Activated CD4-positive, alpha-beta memory T cell treated with anti-CD3 and anti-CD28 coated beads for 36 hours (primary cell): ENCODE measurements at regions not wholly inside any gene's neighbourhood (a gene's known extent, or its start where the extent isn't known, plus 50 kb on each side); places are given as distances from the start of the nearest gene placed in this dataset.

Experiments
- CTCF ChIA-PET: fragments of 350-600 bp; sonication (Branson Sonifier 250); formaldehyde crosslinking; loops from one replicate; lab custom pipeline; 2021; ENCODE audit warnings: antibody characterized with exemption, inconsistent platforms; lab: Charles Lee
- POLR2A ChIA-PET: fragments of 350-600 bp; sonication (Branson Sonifier 250); formaldehyde crosslinking; loops from one replicate; lab custom pipeline; 2021; ENCODE audit warnings: antibody characterized with exemption; lab: Charles Lee
- DNase-seq: peaks from one replicate; pipeline ENCODE4 v3.0.0-alpha.2; 2020
- H3K27ac Mint-ChIP-seq: one replicate; pipeline ENCODE4 v1.8.0; 2021; ENCODE audit warnings: mixed read lengths
- H3K27me3 Mint-ChIP-seq: one replicate; pipeline ENCODE4 v1.8.0; 2021; ENCODE audit warnings: mixed read lengths
- H3K36me3 Mint-ChIP-seq: one replicate; pipeline ENCODE4 v1.8.0; 2021; ENCODE audit warnings: mixed read lengths
- H3K4me1 Mint-ChIP-seq: one replicate; pipeline ENCODE4 v1.8.0; 2021; ENCODE audit warnings: low read depth, mixed read lengths
- H3K4me3 Mint-ChIP-seq: one replicate; pipeline ENCODE4 v1.8.0; 2021; ENCODE audit warnings: mild to moderate bottlenecking, mixed read lengths
- H3K9me3 Mint-ChIP-seq: one replicate; pipeline ENCODE4 v1.8.0; 2021; ENCODE audit warnings: mixed read lengths
- intact Hi-C: fragments of 100-400 bp; cut with micrococcal nuclease; formaldehyde crosslinking; loops from one replicate; pipeline ENCODE4 v1.15.1; 2023

DNA sequence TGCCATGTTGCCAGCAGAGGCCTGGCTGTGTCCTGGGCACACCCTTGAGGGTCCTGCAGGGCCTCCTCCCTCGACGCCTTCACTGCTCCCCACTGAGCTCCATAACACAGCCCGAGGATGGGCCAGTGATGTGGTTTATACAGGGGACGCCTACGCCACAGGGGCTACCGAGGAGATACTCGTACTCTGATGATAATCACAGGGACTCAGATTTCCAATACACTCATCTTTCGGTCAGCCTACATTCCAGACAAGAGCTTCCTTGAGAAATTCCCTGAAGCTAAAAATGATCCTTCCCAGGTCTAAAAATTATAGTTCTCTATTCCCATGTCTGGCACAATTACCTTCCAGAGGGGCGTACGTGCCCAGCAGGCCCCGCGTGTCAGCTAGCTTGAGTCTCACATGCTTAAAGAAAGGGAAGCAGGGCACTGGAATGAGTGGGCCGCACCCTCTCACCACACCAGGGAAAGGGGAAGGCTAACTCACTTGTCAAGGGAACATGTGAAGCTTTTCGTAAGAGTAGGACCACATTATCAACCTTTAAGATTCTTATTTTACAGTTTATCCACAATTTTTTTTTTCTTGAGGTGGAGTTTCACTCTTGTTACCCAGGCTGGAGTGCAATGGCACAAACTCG, 159.5 kb upstream of the NDUFV2 start:
- H3K4me1 Mint-ChIP-seq = no peaks in the 10 kb centered on the region
- H3K9me3 Mint-ChIP-seq = no peaks in the 10 kb centered on the region
- H3K27me3 Mint-ChIP-seq = peaks cover 7% of the 10 kb centered on the region
- no peak overlapping the region for H3K27ac Mint-ChIP-seq
- ChIA-PET CTCF (no interaction called here), POLR2A (no interaction called here)
- no peaks in the 10 kb centered on the region for H3K36me3 Mint-ChIP-seq
- DNase-seq = no peak
- intact Hi-C loops = no loop called here
- no peak overlapping the region for H3K4me3 Mint-ChIP-seq

DNA sequence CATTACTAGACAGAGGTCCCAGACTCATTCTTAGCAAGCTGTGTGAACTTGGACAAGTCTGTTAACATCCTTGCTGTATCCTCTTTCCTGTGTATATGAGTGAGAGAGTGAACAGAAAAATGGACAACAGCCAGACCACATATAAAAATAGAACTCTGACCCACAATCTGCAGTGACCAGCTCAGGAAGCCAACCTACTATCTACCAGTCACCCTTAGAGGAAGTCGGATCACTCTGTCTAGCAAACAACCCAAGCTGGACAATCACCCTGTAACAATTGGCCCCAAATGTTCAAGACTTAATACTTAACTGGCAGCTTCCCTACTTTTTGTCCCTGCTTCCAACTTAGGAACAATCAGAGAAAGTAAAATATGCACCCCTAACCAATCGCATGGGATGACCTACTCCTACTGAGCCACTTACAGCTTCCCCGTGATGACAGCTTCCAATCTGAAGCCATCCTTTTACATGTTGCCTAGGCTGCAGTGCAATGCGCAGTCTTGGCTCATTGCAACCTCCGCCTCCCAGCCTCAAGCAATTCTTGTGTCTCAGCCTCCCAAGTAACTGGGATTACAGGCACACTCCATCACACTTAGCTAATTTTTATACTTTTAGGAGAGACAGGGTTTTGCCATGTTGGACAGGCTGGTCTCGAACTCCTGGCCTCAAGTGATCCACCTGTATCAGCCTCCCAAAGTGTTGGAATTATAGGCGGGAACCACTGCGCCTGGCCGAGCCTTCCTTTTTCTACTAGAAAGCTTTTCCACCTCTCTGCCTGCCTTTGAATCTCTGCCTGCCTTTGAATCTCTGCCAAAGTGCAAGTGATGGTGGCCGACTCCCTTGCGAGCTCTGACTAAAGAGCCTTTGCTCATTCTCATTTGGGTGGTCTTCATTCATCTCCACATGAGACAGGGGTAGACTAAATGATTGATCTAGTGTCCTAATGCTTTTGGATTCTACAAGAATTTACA, 158.3 kb upstream of the NDUFV2 start:
- H3K36me3 Mint-ChIP-seq = no peaks in the 10 kb centered on the region
- CTCF ChIA-PET = interaction anchor here (2.4 kb wide), 1 partner anchor 43 kb away, joined by 6 read pairs; no protein-coding TSS in a partner anchor
- H3K4me3 Mint-ChIP-seq = no peak overlapping the region
- no peak for DNase-seq
- intact Hi-C loops = no loop called here
- no peak overlapping the region for H3K27ac Mint-ChIP-seq
- POLR2A ChIA-PET = interaction anchor here (0.5 kb wide), 1 partner anchor 112 kb away, joined by 3 read pairs; no protein-coding TSS in a partner anchor
- peaks cover 4% of the 10 kb centered on the region for H3K4me1 Mint-ChIP-seq
- H3K9me3 Mint-ChIP-seq = no peaks in the 10 kb centered on the region
- peaks cover 10% of the 10 kb centered on the region for H3K27me3 Mint-ChIP-seq

- Mint-ChIP-seq H3K9me3 (no peaks in the 10 kb centered on the region), H3K36me3 (no peaks in the 10 kb centered on the region), H3K27me3 (peaks cover 10% of the 10 kb centered on the region), H3K4me3 (no peak overlapping the region), H3K27ac (no peak overlapping the region), H3K4me1 (peaks cover 4% of the 10 kb centered on the region)
- DNase-seq = no peak
- CTCF ChIA-PET = interaction anchor here (2.4 kb wide), 1 partner anchor 43 kb away, joined by 6 read pairs; no protein-coding TSS in a partner anchor
- POLR2A ChIA-PET = interaction anchor here (0.5 kb wide), 1 partner anchor 113 kb away, joined by 3 read pairs; no protein-coding TSS in a partner anchor
- intact Hi-C loops = no loop called here
Measured at GRCh38 chr18:8944871-8945245, 157.6 kb upstream of the NDUFV2 start.

- ChIA-PET POLR2A (no interaction called here), CTCF (interaction anchor here (2.4 kb wide), 1 partner anchor 42 kb away, joined by 6 read pairs; no protein-coding TSS in a partner anchor)
- no peak for DNase-seq
- Mint-ChIP-seq H3K4me3 (no peak overlapping the region), H3K36me3 (no peaks in the 10 kb centered on the region), H3K4me1 (peaks cover 4% of the 10 kb centered on the region), H3K27ac (no peak overlapping the region), H3K27me3 (peaks cover 10% of the 10 kb centered on the region), H3K9me3 (no peaks in the 10 kb centered on the region)
- intact Hi-C loops = no loop called here
Measured at GRCh38 chr18:8945514-8945913, 157.0 kb upstream of the NDUFV2 start.

- no peak overlapping the region for H3K27ac Mint-ChIP-seq
- H3K27me3 Mint-ChIP-seq = peaks cover 10% of the 10 kb centered on the region
- intact Hi-C loops = no loop called here
- no peaks in the 10 kb centered on the region for H3K9me3 Mint-ChIP-seq
- H3K36me3 Mint-ChIP-seq = no peaks in the 10 kb centered on the region
- no peak for DNase-seq
- CTCF ChIA-PET = interaction anchor here (2.4 kb wide), 1 partner anchor 41 kb away, joined by 6 read pairs; no protein-coding TSS in a partner anchor
- peaks cover 4% of the 10 kb centered on the region for H3K4me1 Mint-ChIP-seq
- POLR2A ChIA-PET = no interaction called here
- H3K4me3 Mint-ChIP-seq = no peak overlapping the region
Measured at GRCh38 chr18:8946066-8946838, 156.2 kb upstream of the NDUFV2 start.

- H3K4me3 Mint-ChIP-seq = no peak overlapping the region
- peaks cover 6% of the 10 kb centered on the region for H3K4me1 Mint-ChIP-seq
- no peak for DNase-seq
- intact Hi-C loops = no loop called here
- no peaks in the 10 kb centered on the region for H3K9me3 Mint-ChIP-seq
- no peak overlapping the region for H3K27ac Mint-ChIP-seq
- ChIA-PET POLR2A (no interaction called here), CTCF (no interaction called here)
- no peaks in the 10 kb centered on the region for H3K36me3 Mint-ChIP-seq
- H3K27me3 Mint-ChIP-seq = peaks cover 10% of the 10 kb centered on the region
Measured at GRCh38 chr18:8947566-8947965, 154.9 kb upstream of the NDUFV2 start.

- CTCF ChIA-PET = no interaction called here
- intact Hi-C loops = no loop called here
- DNase-seq = no peak
Measured at GRCh38 chr18:8948011-8948410, 154.5 kb upstream of the NDUFV2 start.

DNA sequence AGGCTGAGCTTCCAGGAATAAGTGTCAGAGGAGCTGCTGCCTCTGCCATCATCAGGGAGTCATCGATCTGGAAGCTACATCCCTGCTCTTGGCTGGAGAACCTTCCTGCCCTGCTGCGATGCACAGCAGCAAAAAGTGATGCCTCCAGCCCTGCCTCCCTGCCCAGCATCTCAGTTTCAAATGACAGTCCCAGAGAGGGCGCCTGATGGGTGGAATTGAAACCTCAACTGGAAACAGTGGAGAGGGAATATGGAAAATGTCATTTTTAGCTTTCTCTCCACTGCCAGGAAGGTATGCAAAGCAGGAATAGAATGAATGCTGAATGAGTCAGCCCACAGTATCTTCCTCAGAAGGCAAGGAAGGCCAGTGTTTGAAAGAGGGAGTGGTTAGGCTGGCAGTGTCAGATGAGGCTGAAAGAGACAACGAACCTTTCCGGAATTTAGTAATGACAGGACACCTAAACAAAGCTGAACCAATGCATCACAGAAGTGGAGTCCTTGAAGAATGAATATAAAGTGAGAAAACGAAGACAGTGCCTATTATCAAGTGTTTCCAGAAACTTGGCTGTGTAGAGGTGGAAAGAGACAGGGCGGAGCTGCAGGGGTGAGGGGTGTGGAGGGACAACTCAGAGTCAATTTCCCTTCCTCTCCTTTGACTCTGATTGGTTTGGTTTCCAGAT, 153.9 kb upstream of the NDUFV2 start:
- intact Hi-C loops = no loop called here
- Mint-ChIP-seq H3K9me3 (peaks cover 2% of the 10 kb centered on the region), H3K27ac (no peak overlapping the region), H3K27me3 (peaks cover 10% of the 10 kb centered on the region), H3K4me3 (no peak overlapping the region), H3K36me3 (no peaks in the 10 kb centered on the region), H3K4me1 (peaks cover 6% of the 10 kb centered on the region)
- ChIA-PET POLR2A (no interaction called here), CTCF (no interaction called here)
- no peak for DNase-seq

More at GRCh38 chr18:8948011-8948410, 154.5 kb upstream of the NDUFV2 start:
- Mint-ChIP-seq H3K36me3 (no peaks in the 10 kb centered on the region), H3K27ac (no peak overlapping the region), H3K9me3 (no peaks in the 10 kb centered on the region), H3K27me3 (peaks cover 10% of the 10 kb centered on the region), H3K4me1 (peaks cover 6% of the 10 kb centered on the region), H3K4me3 (no peak overlapping the region)
- POLR2A ChIA-PET = no interaction called here

GRCh38 chr18:8949206-8949605, 153.3 kb upstream of the NDUFV2 start:
- intact Hi-C loops = no loop called here
- DNase-seq = no peak
- no peak overlapping the region for H3K4me3 Mint-ChIP-seq
- ChIA-PET POLR2A (no interaction called here), CTCF (no interaction called here)
- peaks cover 9% of the 10 kb centered on the region for H3K27me3 Mint-ChIP-seq
- H3K4me1 Mint-ChIP-seq = peaks cover 6% of the 10 kb centered on the region
- H3K27ac Mint-ChIP-seq = no peak overlapping the region
- H3K9me3 Mint-ChIP-seq = peaks cover 3% of the 10 kb centered on the region
- H3K36me3 Mint-ChIP-seq = no peaks in the 10 kb centered on the region

DNA sequence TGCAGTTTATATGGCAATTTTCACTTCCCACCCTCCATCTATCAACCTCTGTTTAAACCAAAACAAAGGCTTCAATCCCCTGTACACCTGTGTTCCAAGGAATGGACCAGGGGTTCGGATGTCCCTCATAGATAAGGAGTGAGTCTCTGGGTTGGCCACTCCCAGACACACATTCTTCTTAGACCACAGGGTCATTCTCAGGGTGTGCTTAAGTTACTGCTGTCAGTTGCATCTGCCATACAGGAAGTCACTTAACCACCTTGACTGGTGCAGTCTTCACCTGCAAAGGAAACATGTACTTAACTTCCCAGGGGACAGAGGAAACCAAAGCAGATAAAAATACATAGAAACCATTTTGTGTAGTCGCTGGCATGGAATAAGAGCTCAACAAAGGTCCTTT, 151.0 kb upstream of the NDUFV2 start:
- ChIA-PET POLR2A (no interaction called here), CTCF (no interaction called here)
- peaks cover 3% of the 10 kb centered on the region for H3K27me3 Mint-ChIP-seq
- no peak overlapping the region for H3K4me3 Mint-ChIP-seq
- intact Hi-C loops = no loop called here
- H3K27ac Mint-ChIP-seq = no peak overlapping the region
- DNase-seq = no peak
- H3K4me1 Mint-ChIP-seq = peaks cover 6% of the 10 kb centered on the region
- peaks cover 3% of the 10 kb centered on the region for H3K9me3 Mint-ChIP-seq
- H3K36me3 Mint-ChIP-seq = no peaks in the 10 kb centered on the region

DNA sequence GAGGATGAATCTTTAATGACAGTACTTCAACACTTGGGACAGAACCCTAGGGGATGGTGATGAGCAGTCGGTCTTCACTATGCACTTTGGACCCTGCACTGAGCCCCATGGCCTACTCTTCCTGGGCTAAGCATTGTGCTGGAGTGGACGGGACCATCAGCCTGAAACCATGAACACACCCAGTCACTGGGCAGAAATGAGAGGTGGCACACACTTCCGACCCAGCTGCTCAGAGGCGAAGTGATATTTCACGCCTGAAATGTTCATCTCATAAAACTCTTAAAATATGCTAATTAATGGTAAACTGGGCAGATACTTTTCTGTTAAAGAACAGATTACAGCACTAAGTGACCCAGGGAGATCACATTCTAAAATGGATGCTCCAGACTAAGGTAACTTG, 150.3 kb upstream of the NDUFV2 start:
- CTCF ChIA-PET = no interaction called here
- Mint-ChIP-seq H3K36me3 (no peaks in the 10 kb centered on the region), H3K4me3 (no peak overlapping the region), H3K27me3 (peaks cover 3% of the 10 kb centered on the region), H3K27ac (no peak overlapping the region), H3K9me3 (peaks cover 3% of the 10 kb centered on the region), H3K4me1 (peaks cover 6% of the 10 kb centered on the region)
- no peak for DNase-seq
- POLR2A ChIA-PET = no interaction called here
- intact Hi-C loops = no loop called here
